ENCODE measurements at regions not wholly inside any gene's neighbourhood (a gene's known extent, or its start where the extent isn't known, plus 50 kb on each side); places are given as distances from the start of the nearest gene placed in this dataset.
A peak's percentile ranks its signal among the peaks of the same experiment; 100 is the strongest.

DNA sequence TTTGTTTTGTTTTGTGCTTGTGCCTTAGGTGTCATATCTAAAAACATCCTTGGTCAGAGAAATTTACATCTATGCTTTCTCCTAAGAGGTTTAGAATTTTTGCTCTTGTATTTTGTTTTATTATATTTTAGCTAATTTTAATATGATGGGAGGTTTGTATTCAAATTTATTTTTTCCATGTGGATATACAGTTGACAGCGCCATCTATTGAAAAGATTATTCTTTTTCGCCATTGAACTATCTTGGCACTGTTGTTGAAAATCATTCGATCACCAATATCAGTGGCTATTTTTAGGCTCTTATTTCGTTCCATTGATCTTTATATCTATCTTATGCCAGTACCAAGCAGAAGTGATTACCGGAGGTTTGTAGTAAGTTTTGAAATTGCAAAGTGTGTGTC is 510.3 kb downstream of the BRD1 start:
- TF ChIP-seq, protein P1, sequence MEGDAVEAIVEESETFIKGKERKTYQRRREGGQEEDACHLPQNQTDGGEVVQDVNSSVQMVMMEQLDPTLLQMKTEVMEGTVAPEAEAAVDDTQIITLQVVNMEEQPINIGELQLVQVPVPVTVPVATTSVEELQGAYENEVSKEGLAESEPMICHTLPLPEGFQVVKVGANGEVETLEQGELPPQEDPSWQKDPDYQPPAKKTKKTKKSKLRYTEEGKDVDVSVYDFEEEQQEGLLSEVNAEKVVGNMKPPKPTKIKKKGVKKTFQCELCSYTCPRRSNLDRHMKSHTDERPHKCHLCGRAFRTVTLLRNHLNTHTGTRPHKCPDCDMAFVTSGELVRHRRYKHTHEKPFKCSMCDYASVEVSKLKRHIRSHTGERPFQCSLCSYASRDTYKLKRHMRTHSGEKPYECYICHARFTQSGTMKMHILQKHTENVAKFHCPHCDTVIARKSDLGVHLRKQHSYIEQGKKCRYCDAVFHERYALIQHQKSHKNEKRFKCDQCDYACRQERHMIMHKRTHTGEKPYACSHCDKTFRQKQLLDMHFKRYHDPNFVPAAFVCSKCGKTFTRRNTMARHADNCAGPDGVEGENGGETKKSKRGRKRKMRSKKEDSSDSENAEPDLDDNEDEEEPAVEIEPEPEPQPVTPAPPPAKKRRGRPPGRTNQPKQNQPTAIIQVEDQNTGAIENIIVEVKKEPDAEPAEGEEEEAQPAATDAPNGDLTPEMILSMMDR (IDR thresholded peaks at IDR 0.05; ENCODE audit: low read length): peak; percentile 14; the same call in 1 of the 2 replicates
- TF ChIP-seq EZH2 (optimal IDR thresholded peaks at IDR 0.05; ENCODE audit: low read depth, low read length) (no peak), EZH2phosphoT487 (IDR thresholded peaks at IDR 0.05; ENCODE audit: low read length) (no peak)

Measured in MM.1S (cell line).